GM06990 (cell line): ENCODE measurements at regions not wholly inside any gene's neighbourhood (a gene's known extent, or its start where the extent isn't known, plus 50 kb on each side); places are given as distances from the start of the nearest gene placed in this dataset.

Experiments
- DNase-seq: peaks from one replicate; pipeline ENCODE4 v3.0.0-alpha.2; 2011; ENCODE audit not compliant: insufficient read length; ENCODE audit errors: extremely low read depth
- H3K27me3 ChIP-seq: replicated peaks from 2 replicates; pipeline ENCODE4 v1.6.0; 2011; ENCODE audit warnings: low read length; ENCODE audit not compliant: control insufficient read depth, insufficient read depth
- H3K36me3 ChIP-seq: 2 replicates; pipeline ENCODE4 v1.5.1; 2011; ENCODE audit warnings: low read length; ENCODE audit not compliant: control insufficient read depth, insufficient read depth
- H3K4me3 ChIP-seq: replicated peaks from 2 replicates; pipeline ENCODE4 v1.5.1; 2011; ENCODE audit warnings: low read depth, mild to moderate bottlenecking, control low read depth, low read length
- CTCF ChIP-seq: IDR thresholded peaks from 2 replicates; pipeline ENCODE4 v1.5.1; 2011; ENCODE audit warnings: low read length, control low read depth, mild to moderate bottlenecking, inconsistent platforms; ENCODE audit not compliant: insufficient read depth, poor library complexity, severe bottlenecking

GRCh38 chr6:19435755-19436154 is 401.4 kb upstream of the ID4 start:
- Histone ChIP-seq H3K4me3 (no peak overlapping the region), H3K27me3 (no peaks in the 10 kb centered on the region), H3K36me3 (no peaks in the 10 kb centered on the region)
- TF ChIP-seq CTCF: no peak
- no peak for DNase-seq

- DNase-seq: no peak
- H3K36me3 ChIP-seq: no peaks in the 10 kb centered on the region
- no peak overlapping the region for H3K4me3 ChIP-seq
- no peaks in the 10 kb centered on the region for H3K27me3 ChIP-seq
- TF ChIP-seq CTCF: no peak
These were observed 398.4 kb upstream of the ID4 start for GRCh38 chr6:19438566-19439353.

- TF ChIP-seq CTCF: no peak
- no peaks in the 10 kb centered on the region for H3K36me3 ChIP-seq
- DNase-seq: no peak
- no peaks in the 10 kb centered on the region for H3K27me3 ChIP-seq
- no peak overlapping the region for H3K4me3 ChIP-seq
These were observed 396.6 kb upstream of the ID4 start for GRCh38 chr6:19440531-19440930.

DNA sequence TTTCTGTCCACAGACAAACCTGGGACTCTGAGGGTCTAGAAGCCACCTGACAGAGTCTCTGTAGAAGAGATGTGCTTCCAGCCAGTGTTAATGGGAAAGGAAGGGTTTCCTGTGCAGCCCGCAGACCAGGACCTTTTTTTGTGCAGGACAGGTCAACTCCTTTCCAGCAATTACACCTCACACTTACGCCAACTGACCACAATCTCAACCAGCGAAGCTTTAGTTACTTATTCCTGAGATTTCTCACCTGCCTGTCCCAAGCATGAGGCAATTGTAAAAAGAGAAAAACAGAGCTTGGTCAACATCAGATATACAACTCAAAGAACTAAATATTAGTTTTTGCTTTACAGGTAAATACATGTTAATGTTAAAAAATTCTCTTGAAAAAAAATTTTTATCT is 393.8 kb upstream of the ID4 start:
- no peaks in the 10 kb centered on the region for H3K27me3 ChIP-seq
- no peak overlapping the region for H3K4me3 ChIP-seq
- H3K36me3 ChIP-seq: no peaks in the 10 kb centered on the region
- TF ChIP-seq CTCF: no peak
- DNase-seq: no peak

- Histone ChIP-seq H3K4me3 (no peak overlapping the region), H3K36me3 (no peaks in the 10 kb centered on the region), H3K27me3 (no peaks in the 10 kb centered on the region)
- no peak for TF ChIP-seq CTCF
- DNase-seq: no peak
These were observed 393.1 kb upstream of the ID4 start for GRCh38 chr6:19444041-19444440.

- Histone ChIP-seq H3K36me3 (no peaks in the 10 kb centered on the region), H3K27me3 (no peaks in the 10 kb centered on the region), H3K4me3 (no peak overlapping the region)
- no peak for TF ChIP-seq CTCF
- DNase-seq: no peak
These were observed 392.7 kb upstream of the ID4 start for GRCh38 chr6:19444481-19444880.
